ENCODE measurements at regions not wholly inside any gene's neighbourhood (a gene's known extent, or its start where the extent isn't known, plus 50 kb on each side); places are given as distances from the start of the nearest gene placed in this dataset.

DNA sequence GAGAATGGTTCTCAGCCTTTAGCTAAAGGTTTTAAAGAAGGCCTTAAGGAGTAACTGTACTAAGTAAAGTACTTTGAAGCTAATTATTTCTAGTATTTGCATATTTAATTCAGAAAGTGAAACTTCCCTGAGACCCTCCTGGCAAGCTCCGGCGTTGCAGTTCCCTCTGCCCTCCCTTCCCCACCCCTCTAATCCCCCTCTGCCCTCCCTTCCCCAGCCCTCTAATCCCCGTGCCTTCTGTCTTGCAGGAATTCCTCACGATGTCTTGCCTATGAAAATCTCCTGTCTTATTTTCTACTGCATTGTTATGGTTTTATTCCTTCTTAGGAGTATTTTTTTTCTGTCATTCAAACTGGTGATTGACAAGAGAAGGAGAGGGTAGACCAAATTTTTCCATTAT lies 236.9 kb downstream of the COL4A1 start:
- in situ Hi-C loops (cut with MboI; ENCODE audit: low pct_unique_long_range_greater_than_20kb, low sequenced_read_pairs, unreplicated experiment) = no loop called here
- no peak for DNase-seq (ENCODE audit: low spot score)
- TF ChIP-seq, protein P1, sequence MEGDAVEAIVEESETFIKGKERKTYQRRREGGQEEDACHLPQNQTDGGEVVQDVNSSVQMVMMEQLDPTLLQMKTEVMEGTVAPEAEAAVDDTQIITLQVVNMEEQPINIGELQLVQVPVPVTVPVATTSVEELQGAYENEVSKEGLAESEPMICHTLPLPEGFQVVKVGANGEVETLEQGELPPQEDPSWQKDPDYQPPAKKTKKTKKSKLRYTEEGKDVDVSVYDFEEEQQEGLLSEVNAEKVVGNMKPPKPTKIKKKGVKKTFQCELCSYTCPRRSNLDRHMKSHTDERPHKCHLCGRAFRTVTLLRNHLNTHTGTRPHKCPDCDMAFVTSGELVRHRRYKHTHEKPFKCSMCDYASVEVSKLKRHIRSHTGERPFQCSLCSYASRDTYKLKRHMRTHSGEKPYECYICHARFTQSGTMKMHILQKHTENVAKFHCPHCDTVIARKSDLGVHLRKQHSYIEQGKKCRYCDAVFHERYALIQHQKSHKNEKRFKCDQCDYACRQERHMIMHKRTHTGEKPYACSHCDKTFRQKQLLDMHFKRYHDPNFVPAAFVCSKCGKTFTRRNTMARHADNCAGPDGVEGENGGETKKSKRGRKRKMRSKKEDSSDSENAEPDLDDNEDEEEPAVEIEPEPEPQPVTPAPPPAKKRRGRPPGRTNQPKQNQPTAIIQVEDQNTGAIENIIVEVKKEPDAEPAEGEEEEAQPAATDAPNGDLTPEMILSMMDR (IDR thresholded peaks at IDR 0.05; ENCODE audit: extremely low read depth, insufficient read depth, missing control alignments) = no peak

DNA sequence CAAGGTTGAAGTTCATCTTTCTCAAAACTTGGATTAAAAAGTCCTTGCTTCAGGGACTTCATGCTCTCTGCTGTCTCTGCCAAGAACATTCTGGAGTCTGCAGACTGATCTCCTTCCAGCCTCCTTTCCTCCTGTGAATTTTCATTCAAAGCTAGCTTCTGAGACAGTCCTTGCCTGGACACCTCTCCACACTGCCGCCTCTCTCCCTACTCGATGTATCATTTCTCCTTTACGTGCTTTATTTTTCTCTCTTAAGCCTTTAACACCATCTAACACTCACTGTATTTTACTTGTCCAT lies 238.8 kb downstream of the COL4A1 start:
- in situ Hi-C loops (cut with MboI; ENCODE audit: low pct_unique_long_range_greater_than_20kb, low sequenced_read_pairs, unreplicated experiment) = no loop called here

GRCh38 chr13:110067355-110068175 lies 239.4 kb downstream of the COL4A1 start:
- TF ChIP-seq, protein P1 (IDR thresholded peaks at IDR 0.05; ENCODE audit: extremely low read depth, insufficient read depth, missing control alignments) = no peak
- no peak for DNase-seq (ENCODE audit: low spot score)
- in situ Hi-C loops (cut with MboI; ENCODE audit: low pct_unique_long_range_greater_than_20kb, low sequenced_read_pairs, unreplicated experiment) = no loop called here

More for the DNA sequence above, 238.8 kb downstream of the COL4A1 start:
- TF ChIP-seq, protein P1 (IDR thresholded peaks at IDR 0.05; ENCODE audit: extremely low read depth, insufficient read depth, missing control alignments) = no peak
- no peak for DNase-seq (ENCODE audit: low spot score)

- TF ChIP-seq, protein P1 (IDR thresholded peaks at IDR 0.05; ENCODE audit: extremely low read depth, insufficient read depth, missing control alignments) = no peak
- in situ Hi-C loops (cut with MboI; ENCODE audit: low pct_unique_long_range_greater_than_20kb, low sequenced_read_pairs, unreplicated experiment) = no loop called here
- no peak for DNase-seq (ENCODE audit: low spot score)
Measured at GRCh38 chr13:110065780-110066179, 241.2 kb downstream of the COL4A1 start.

DNA sequence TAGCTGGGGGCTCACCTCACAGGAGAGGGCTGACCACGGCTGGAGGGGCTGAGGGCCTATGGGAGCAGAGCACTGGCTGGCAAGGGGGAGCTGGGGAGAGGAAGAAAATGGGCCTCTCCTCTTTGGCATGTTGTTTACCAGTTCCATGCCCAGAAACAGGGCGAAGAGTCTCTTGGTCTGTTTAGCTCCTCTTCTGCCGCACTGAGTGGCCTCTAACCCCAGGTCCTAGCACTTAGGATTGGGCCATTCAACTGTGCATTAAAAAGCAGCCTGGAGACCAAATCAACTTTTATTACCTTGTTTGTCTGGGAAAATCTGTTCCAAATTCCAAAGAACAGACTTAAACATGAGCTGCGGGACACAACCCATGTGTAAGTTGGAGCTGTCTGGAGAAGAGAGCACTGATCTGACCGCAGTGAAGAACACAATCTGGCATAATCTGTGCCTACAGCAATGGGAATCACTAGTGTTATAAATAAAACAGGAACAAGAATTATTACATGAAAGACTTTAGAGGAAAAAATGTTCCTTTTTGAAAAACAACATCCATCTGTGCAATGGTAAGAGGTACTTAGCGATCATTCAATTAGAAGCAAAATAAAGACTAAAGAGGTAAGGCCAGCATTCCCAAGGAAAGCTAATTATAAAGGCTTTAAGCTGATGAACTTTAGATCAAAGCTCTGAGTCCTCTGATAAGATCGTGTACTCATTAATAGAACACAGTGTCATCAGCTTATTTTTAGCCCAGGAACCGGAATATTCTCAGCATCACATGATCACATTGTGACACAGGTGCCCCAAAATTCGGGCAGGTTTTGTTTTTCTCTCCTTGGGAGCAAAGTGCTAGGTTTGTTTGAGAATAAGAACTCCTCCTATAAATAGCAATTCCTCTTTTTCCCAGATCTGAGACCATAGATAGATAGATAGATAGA lies 243.2 kb downstream of the COL4A1 start:
- in situ Hi-C loops (cut with MboI; ENCODE audit: low pct_unique_long_range_greater_than_20kb, low sequenced_read_pairs, unreplicated experiment) = no loop called here
- DNase-seq (ENCODE audit: low spot score) = no peak
- TF ChIP-seq, protein P1 (IDR thresholded peaks at IDR 0.05; ENCODE audit: extremely low read depth, insufficient read depth, missing control alignments) = no peak

DNA sequence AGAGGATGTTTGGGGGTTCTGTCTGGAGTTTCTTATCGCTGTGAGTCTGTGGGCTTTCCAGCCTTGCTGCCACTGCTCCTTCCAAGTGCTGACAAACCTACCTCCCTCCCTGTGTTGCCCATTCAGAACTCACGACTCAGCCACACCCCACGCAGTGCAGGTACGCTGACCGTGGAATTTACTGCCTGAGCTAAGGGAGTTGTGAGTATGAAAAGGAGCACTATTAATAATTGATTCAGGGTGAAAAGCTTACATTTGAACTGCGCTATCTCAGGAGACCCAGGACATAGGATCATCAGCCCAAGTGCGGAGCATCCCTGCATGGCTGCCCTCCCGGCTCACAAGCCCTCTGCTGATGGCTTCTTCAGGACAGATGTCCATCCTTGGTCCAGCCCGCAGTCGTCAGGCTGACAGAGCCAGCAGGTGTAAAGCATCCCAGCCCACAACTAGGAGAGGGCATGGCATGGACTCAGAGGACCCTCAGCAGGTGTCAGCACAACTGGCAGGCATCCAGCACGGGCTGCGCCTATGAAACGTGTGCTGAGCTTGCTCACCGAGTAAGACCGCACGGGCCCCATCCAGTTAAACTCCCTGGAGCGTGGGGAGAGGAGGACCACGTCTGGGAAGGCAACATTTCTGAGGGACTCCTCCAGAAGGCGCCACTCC lies 244.0 kb downstream of the COL4A1 start:
- TF ChIP-seq, protein P1 (IDR thresholded peaks at IDR 0.05; ENCODE audit: extremely low read depth, insufficient read depth, missing control alignments) = no peak
- no peak for DNase-seq (ENCODE audit: low spot score)
- in situ Hi-C loops (cut with MboI; ENCODE audit: low pct_unique_long_range_greater_than_20kb, low sequenced_read_pairs, unreplicated experiment) = no loop called here

Data from GM13977 (cell line).